Heart right ventricle (tissue), 16 donors: ENCODE measurements at regions not wholly inside any gene's neighbourhood (a gene's known extent, or its start where the extent isn't known, plus 50 kb on each side); places are given as distances from the start of the nearest gene placed in this dataset.

ENCODE experiments used
- ATAC-seq, 8 donors: fragments of 200-7000 bp; cut with Tn5 transposase; one replicate each; pipeline ENCODE4 v1.9.1; 2020; ENCODE audit warnings: mild to moderate bottlenecking in 8 of 8, moderate library complexity in 8 of 8, moderate number of reproducible peaks in 1 of 8
- DNase-seq, 2 donors: peaks; one replicate each; pipeline ENCODE4 v3.0.0-alpha.2; 2020
- H3K27ac ChIP-seq, 10 donors: fragments of 200-600 bp; sonication (generic) in 2 of 10; one replicate each; pipeline versions ENCODE4 v1.5.0 to v1.8.0; 2020 to 2022; ENCODE audit warnings: mild to moderate bottlenecking in 3 of 10
- H3K27me3 ChIP-seq, 7 donors: fragments of 200-600 bp; one replicate each; pipeline ENCODE4 v1.8.0; 2021 to 2022; ENCODE audit warnings: mild to moderate bottlenecking in 2 of 7
- H3K36me3 ChIP-seq, 9 donors: fragments of 200-600 bp; sonication (generic) in 1 of 9; one replicate each; pipeline versions ENCODE4 v1.5.0 to v1.8.0; 2020 to 2022; ENCODE audit warnings: mild to moderate bottlenecking in 2 of 9
- H3K4me1 ChIP-seq, 9 donors: fragments of 200-600 bp; sonication (generic) in 1 of 9; one replicate each; pipeline versions ENCODE4 v1.5.0 to v1.8.0; 2020 to 2022; ENCODE audit warnings: mild to moderate bottlenecking in 4 of 9
- H3K4me3 ChIP-seq, 10 donors: fragments of 200-600 bp; sonication (generic) in 2 of 10; one replicate each; pipeline versions ENCODE4 v1.5.0 to v1.8.0; 2020 to 2022; ENCODE audit warnings: mild to moderate bottlenecking in 7 of 10, moderate library complexity in 2 of 10
- H3K9me3 ChIP-seq, 11 donors: fragments of 200-600 bp in 10 of 11; sonication (generic) in 2 of 11; one replicate each; pipeline versions ENCODE4 v1.5.0 to v1.8.0; 2013 to 2022; ENCODE audit warnings: mild to moderate bottlenecking in 2 of 11, control low read depth in 1 of 11, moderate library complexity in 1 of 11
- CTCF ChIP-seq, 9 donors: fragments of 200-600 bp; sonication (generic) in 2 of 9; IDR thresholded peaks; one replicate each; pipeline versions ENCODE4 v1.5.0 to v1.8.0; 2021 to 2022; ENCODE audit warnings: antibody characterized with exemption in 9 of 9, mild to moderate bottlenecking in 5 of 9, moderate library complexity in 1 of 9
- WGBS, 2 donors: extraction: QIAGEN DNeasy Blood & Tissue Kit; methylation state at CpG; one replicate each; pipeline ENCODE4 v1.1.7; 2013; ENCODE audit warnings: inconsistent platforms in 1 of 2; 5-methylcytosine and 5-hydroxymethylcytosine counted together
- intact Hi-C, 10 donors: fragments of 100-400 bp; cut with DNase I; formaldehyde crosslinking; loops; one replicate each; pipeline versions ENCODE4 v1.11.1 to v1.14.2; 2022
- donor health status: Arrhythmogenic right ventricular cardiomyopathy.
- donor health status: ischemic (EF 13 %, LVEDD 7.1; RV severe dilation, severe dysfunction).
- donor health status: healthy with polysubstance abuse.
- donor health status: DM: no; HTN: yes; CAD: no.
- donor health status: DM: no; HTN: no; CAD: no.
- donor health status: ischemic (EF 25% LVEDD 6.9; RV normal size, moderate dysfunction).
- donor health status: ischemic (EF 25% LVEDD 5.7; RV mildly dilated, moderate dysfunction).
- donor health status: healthy.
- donor health status: DM: yes; HTN: yes; CAD: no.
- donor health status: Ischemic cardiomyopathy.
- donor health status: ischemic (EF 35%, LVEDD 5.7; RV mildly dilated, moderate dysfunction).
- donor health status: nonischemic (EF 11% LVEDD 7.7; RV severe dilation, severe dysfunction).
- donor health status: DM: yes; HTN: yes; CAD: no.
- donor health status: PGD.
- donor health status: ischemic (EF 29% LVEDD 5.4; RV normal size, mild dysfunction).
- donor health status: nonischemic (EF 23%, LVEDD 6.1; RV moderate dilation, normal function).

DNA sequence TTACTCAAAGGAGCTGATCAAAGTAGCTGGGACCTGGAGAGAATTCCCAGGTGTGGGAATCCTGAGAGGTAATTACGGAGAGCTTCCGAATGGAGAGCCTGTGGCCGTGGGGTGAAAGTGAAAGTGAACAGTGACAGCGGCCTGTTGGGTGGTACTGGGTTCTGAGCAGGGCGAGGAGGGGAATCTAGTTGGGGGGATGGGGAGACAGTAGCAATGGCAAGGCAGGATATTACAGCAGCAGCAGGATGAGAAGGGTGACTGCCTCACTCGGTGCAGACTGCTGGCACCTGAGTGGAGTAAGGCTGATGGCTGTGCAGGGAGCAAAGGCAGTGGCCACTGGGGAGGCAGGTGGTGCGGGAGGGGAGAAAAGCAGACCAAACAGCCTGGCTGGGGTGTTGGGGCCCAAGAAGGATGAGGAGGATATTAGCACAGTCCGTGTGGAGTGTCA lies 70.3 kb upstream of the PRDX6 start:
- Histone ChIP-seq H3K27me3 (no peaks in the 10 kb centered on the region), H3K4me3 (peak overlapping the region in 8 of 10 donors; percentile 2 to 39 (median 31)), H3K36me3 (peaks cover 0 to 6% (median 0%) of the 10 kb centered on the region in 9 donors), H3K4me1 (peaks cover 0 to 33% (median 10%) of the 10 kb centered on the region in 9 donors), H3K27ac (no peak overlapping the region), H3K9me3 (no peaks in the 10 kb centered on the region)
- 55 to 66% methylated on average over 8 of the region's 8 CpGs for WGBS, 2 donors
- no peak for DNase-seq
- intact Hi-C loops: loop anchor here in 2 of 10 donors (10.0 kb wide), 2 partner anchors 152 to 662 kb away; no protein-coding TSS in a partner anchor
- ATAC-seq: peak in 3 of 8 donors; percentile 29 to 42 (median 40)
- no peak for TF ChIP-seq CTCF (IDR thresholded peaks at IDR 0.05)

DNA sequence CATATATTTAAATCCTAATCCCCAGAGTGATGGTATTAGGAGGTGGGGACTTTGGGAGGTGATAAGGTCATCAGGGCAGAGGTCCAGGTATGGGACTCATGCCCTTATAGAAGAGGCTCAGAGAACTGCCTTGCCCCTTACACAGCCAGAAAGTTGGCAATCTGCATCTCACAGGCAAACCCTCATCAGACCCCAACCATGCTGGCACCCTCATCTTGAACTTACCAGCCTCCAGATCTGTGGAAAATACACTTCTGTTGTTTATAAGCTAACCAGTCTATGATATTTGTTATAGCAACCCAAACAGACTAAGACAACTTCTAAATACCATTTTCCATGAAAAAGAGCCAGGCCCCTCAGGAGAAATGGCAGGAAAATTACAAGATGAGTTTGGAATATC lies 69.3 kb upstream of the PRDX6 start:
- no peaks in the 10 kb centered on the region for H3K27me3 ChIP-seq
- H3K27ac ChIP-seq: no peak overlapping the region
- H3K36me3 ChIP-seq: peaks cover 0 to 6% (median 0%) of the 10 kb centered on the region in 9 donors
- H3K9me3 ChIP-seq: no peaks in the 10 kb centered on the region
- H3K4me1 ChIP-seq: peaks cover 0 to 34% (median 10%) of the 10 kb centered on the region in 9 donors
- intact Hi-C loops: loop anchor here in 2 of 10 donors (10.0 kb wide), 2 partner anchors 153 to 663 kb away; no protein-coding TSS in a partner anchor
- TF ChIP-seq CTCF (IDR thresholded peaks at IDR 0.05): no peak
- H3K4me3 ChIP-seq: no peak overlapping the region
- no peak for ATAC-seq
- no peak for DNase-seq

DNA sequence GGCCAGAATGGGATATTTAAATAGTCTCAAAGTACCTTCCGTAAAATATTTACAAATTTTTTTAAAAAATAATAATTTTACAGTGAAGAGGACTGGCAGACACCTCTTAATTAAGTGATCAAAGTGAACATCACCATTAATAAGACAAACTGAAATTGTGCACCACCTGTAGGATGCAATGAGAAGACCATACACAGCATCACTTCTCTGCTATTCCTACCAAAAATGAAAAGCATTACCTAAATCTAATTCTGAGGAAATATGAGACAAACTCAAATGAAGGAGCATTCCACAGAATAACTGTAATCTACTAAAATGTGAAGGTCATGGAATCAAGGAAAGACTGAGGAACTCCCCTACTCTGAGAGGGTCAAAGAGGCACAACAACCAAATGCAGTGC lies 68.2 kb upstream of the PRDX6 start:
- Histone ChIP-seq H3K4me3 (no peak overlapping the region), H3K36me3 (peaks cover 0 to 6% (median 0%) of the 10 kb centered on the region in 9 donors), H3K27me3 (no peaks in the 10 kb centered on the region), H3K27ac (no peak overlapping the region), H3K4me1 (peaks cover 0 to 44% (median 19%) of the 10 kb centered on the region in 9 donors), H3K9me3 (no peaks in the 10 kb centered on the region)
- intact Hi-C loops: loop anchor here in 2 of 10 donors (10.0 kb wide), 2 partner anchors 154 to 664 kb away; no protein-coding TSS in a partner anchor
- DNase-seq (no peak), ATAC-seq (no peak)
- WGBS, 2 donors: 94 to 97% methylated on average over 1 of the region's 1 CpG
- TF ChIP-seq CTCF (IDR thresholded peaks at IDR 0.05): no peak

GRCh38 chr1:173409613-173410012 lies 67.5 kb upstream of the PRDX6 start:
- ATAC-seq (peak in 5 of 8 donors; percentile 63 to 75 (median 66)), DNase-seq (peak; percentile 37 to 42)
- H3K27ac ChIP-seq: no peak overlapping the region
- peaks cover 0 to 6% (median 0%) of the 10 kb centered on the region in 9 donors for H3K36me3 ChIP-seq
- 12 to 13% methylated on average over 3 of the region's 3 CpGs for WGBS, 2 donors
- TF ChIP-seq CTCF (IDR thresholded peaks at IDR 0.05): no peak
- H3K9me3 ChIP-seq: no peaks in the 10 kb centered on the region
- no peaks in the 10 kb centered on the region for H3K27me3 ChIP-seq
- peaks cover 0 to 51% (median 26%) of the 10 kb centered on the region in 9 donors for H3K4me1 ChIP-seq
- intact Hi-C loops: loop anchor here in 5 of 10 donors (10.0 kb wide), 3 partner anchors 155 to 665 kb away; no protein-coding TSS in a partner anchor
- no peak overlapping the region for H3K4me3 ChIP-seq
